HG02588 (cell line): ENCODE measurements at regions not wholly inside any gene's neighbourhood (a gene's known extent, or its start where the extent isn't known, plus 50 kb on each side); places are given as distances from the start of the nearest gene placed in this dataset.
"Not testable (repeated sequence)": the region's sequence is repeated elsewhere in the genome, so short reads cannot be mapped to it uniquely, and the experiment has no call there.

Experiments used
- ATAC-seq: cut with Tn5 transposase; IDR thresholded peaks from one replicate; pipeline ENCODE4 v1.9.1; 2021; ENCODE audit warnings: mild to moderate bottlenecking, moderate library complexity; ENCODE audit not compliant: unreplicated experiment

DNA sequence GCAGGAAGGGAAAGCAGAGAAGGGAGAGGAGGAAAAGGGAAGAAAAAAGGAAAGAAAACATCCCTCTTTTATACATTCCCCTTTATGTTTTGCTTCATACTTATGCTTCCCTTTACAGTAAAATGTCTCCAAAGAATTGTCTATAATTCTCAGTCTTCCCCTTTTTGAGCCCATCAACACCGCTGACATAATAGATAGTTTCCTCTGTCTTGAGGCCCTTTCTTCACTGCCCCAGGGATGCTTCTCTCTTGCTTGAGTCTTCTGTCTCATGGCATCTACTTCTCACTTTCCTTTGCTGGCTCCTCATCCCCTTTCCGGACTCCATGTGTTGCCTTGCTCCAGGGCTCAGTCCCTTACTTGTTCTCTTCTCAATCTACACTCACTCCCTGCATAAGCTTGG, 99.7 kb upstream of the DAZL start:
- no peak for ATAC-seq

GRCh38 chr3:16707260-16707659, 102.0 kb upstream of the DAZL start:
- ATAC-seq = no peak

DNA sequence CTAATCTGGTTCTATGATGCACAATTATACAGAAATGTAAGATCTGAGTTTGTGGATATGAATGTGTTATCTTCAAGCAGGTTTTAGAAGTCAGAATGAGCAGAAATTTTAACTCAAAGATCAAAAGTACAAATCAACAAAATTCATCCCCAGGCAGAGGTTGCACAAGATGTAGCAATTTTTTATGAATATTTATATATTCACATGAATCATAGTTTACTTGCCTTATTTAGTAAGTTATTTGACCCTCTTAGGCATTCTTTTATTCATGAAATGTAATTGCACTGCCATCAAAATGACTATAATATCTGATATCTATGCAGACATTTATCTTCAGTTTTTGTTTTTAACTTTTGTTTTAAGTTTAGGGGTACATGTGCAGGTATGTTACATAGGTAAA, 103.1 kb upstream of the DAZL start:
- no peak for ATAC-seq

DNA sequence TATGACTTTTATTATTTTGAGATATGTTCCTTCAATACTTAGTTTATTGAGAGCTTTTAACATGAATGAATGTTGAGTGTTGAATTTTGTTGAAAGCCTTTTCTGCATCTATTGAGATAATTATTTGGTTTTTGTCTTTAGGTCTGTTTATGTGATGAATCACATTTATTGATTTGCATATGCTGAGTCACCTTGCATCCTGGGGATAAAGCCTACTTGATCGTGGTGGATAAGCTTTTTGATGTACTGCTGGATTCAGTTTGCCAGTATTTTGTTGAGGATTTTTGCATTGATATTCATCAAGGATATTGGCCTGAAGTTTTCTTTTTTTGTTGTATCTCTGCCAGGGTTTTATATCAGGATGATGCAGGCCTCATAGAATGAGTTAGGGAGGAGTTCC, 106.5 kb upstream of the DAZL start:
- not testable (repeated sequence) for ATAC-seq

DNA sequence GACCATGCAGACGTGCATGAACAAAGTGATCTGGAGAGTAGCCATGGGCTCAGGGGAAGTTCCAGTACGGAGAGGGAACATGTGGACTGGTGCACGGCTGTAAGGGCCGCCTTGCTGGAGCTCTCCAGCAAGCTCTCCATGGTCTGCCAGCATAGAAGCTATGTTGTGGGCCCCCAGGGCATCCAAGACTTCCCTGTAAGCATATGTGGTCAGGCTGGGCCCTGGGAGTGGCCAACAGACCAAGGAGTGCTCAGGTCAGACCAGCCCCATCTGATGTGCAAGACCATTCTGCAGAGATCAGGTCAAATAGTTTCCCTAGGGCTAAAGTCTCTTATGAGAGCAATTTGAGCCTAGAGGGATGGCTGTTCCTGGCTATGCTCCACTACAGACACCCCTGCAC, 110.1 kb upstream of the DAZL start:
- no peak for ATAC-seq

DNA sequence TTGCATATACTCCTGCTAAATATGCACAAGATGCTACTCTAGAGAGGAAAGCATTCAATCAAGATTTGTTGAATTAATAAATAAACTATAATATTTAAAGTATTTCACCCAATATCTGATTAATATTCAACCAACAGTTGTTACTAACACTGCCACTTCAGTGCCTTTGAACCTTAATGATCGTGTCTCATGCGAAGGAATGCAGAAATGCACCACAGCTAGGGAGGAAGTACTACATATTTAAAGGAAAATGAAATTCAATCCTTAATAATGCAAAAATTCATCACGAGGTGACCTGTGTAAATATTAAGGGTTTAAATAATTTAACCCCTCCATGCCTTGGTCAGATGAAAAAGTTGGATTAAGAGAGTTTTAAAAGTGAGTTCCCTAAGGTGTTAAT, 114.2 kb upstream of the DAZL start:
- ATAC-seq = no peak

DNA sequence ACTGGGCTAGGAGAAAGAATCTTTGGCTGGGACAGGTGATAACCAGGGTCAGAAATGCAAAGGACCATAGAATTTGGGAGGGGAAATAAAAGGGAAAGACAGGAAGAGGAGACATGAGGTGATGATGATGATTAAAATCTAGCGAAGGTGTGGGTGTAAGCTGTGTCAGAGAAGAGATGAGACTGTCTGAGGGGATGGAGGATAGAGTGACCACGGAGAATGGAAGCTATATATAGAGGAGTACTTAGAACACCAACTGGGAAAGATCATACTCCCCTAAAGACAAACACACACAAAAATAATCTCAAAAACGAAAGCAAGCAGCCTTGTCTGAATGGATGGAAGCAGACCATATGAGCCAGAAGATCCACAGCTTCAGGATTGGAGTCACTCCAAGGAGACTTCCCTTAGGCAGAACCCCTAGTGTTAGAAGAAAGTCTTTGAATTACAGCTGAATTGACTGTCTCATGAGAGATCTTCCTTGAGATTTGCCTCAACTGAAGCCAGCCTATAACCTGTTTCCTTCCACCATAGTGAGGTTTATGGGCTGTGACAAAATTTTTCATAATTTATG, 115.2 kb upstream of the DAZL start:
- no peak for ATAC-seq

DNA sequence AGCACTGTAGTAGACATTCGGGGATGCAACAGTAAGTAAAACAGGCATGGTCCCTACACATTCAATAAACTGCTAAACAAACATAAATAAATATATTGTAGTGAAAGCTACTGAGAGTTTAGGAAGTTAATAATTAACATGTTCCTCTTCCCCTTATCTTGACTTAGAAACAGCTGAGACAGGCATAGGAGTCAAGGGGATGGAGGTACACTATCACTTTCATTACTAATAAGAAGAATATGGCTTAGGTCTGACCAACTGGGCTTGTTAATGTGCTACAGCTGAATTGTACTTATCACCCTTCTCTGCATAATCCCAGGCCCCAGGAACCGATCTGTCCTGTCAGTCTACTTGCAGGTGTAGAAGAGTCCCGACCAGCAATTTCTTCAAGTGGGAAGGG, 116.3 kb upstream of the DAZL start:
- ATAC-seq = no peak

DNA sequence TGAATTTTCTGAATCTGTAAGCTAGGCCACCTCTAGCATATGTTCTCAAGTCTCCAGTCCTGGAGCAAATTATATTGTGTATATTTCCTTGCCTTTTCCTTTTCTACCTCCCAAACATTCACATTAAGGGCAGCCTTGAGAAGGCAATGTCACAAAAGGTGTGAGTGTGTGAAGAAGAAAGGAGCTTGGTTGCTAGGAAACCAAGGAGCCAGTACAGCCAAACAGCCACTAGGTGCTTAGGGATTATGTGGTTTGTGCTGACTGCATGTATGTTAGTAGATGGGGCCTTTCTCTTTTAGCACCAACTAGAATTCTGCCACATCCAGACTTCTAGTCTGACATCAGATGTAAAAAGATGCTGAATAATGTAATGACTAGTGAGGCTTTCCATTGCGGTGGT, 118.8 kb upstream of the DAZL start:
- ATAC-seq = no peak

GRCh38 chr3:16724487-16724886, 119.3 kb upstream of the DAZL start:
- no peak for ATAC-seq

- no peak for ATAC-seq
These were observed 120.7 kb upstream of the DAZL start for GRCh38 chr3:16725972-16726371.

- ATAC-seq = no peak
These were observed 123.8 kb upstream of the DAZL start for GRCh38 chr3:16728770-16729745.

GRCh38 chr3:16738451-16738850, 133.2 kb upstream of the DAZL start:
- ATAC-seq = no peak

DNA sequence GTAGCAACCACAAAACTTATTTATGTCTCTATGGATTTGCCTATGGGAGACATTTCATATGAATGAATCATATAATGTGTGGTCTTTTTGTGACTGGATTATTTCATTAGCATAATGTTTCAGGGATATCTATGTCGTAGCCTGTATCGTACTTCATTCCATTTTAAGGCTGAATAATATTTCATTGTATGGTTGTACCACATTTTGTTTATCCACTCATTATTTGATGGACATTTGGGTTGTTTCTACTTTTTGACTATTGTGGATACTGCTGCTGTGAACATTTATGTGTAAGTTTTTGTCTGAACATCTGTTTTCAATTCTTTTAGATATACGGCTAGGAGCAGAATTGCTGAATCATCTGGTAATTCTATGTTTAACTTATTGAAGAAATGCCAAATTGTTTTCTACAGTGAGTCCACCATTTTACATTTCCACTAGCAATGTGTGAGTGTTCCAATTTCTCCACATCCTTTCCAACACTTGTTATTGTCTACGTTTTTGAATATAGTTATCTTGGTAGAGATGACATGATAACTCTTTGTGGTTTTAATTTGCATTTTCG, 134.4 kb upstream of the DAZL start:
- ATAC-seq = no peak

GRCh38 chr3:16740515-16740914, 135.3 kb upstream of the DAZL start:
- no peak for ATAC-seq

- peak; percentile 55 for ATAC-seq
These were observed 136.0 kb upstream of the DAZL start for GRCh38 chr3:16741103-16741758.

- ATAC-seq = peak; percentile 75
These were observed 136.7 kb upstream of the DAZL start for GRCh38 chr3:16741890-16742289.

DNA sequence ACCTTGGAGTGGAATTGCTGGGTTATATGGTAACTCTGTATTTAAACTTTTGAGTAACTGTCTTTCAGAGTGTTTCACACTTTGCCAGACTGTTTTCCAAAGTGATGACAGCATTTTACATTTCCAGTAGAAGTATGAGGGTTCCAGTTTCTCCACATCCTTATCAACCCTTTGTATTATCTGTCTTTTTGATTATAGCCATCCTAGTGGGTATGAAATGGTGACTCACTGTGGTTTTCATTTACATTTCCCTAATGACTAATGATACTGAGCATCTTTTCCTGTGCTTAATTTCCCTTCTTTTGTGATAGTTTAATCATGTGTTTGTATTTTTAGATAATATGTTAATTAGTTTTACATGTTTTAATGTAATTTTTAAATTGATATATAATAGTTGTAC, 138.1 kb upstream of the DAZL start:
- ATAC-seq = no peak

- no peak for ATAC-seq
These were observed 125.4 kb upstream of the PLCL2 start for GRCh38 chr3:16759227-16759903.

GRCh38 chr3:16761571-16761970, 123.2 kb upstream of the PLCL2 start:
- no peak for ATAC-seq

- no peak for ATAC-seq
These were observed 119.1 kb upstream of the PLCL2 start for GRCh38 chr3:16765661-16766060.
